ENCODE measurements at regions not wholly inside any gene's neighbourhood (a gene's known extent, or its start where the extent isn't known, plus 50 kb on each side); places are given as distances from the start of the nearest gene placed in this dataset.

DNA sequence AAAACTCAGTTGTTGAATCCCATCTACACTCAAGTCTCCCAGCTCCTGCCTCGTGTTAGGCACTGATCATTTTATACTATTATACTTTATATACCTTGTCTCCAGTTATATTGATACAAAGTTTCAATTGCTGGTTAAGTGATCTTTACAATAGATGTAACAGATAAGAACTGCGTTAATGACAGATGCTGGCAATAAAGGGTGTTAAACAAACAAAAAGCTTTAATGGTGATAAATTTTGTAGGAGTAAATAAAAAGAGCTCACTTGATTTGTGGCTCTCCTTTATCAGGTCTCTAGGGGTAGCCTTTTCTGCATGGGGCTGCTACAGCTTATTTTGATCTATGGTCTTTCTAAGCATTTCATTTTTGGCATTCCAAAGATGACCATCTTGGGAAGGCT lies 106.9 kb upstream of the GAREM1 start:
- H3K4me1 ChIP-seq (ENCODE audit: insufficient read depth, low read length, poor library complexity, severe bottlenecking) = no peaks in the 10 kb centered on the region
- no peaks in the 10 kb centered on the region for H4K20me1 ChIP-seq (ENCODE audit: insufficient read depth, low read length, poor library complexity, severe bottlenecking)
- no peaks in the 10 kb centered on the region for H3K9me2 ChIP-seq (replicated peaks; ENCODE audit: low read depth, low read length)
- no peaks in the 10 kb centered on the region for H3K9me3 ChIP-seq (ENCODE audit: insufficient read depth, low read depth, low read length)
- no peaks in the 10 kb centered on the region for H3K36me3 ChIP-seq (ENCODE audit: insufficient read depth, low read length)
- H3K9ac ChIP-seq (ENCODE audit: low read depth, low read length, poor library complexity, severe bottlenecking) = no peak overlapping the region
- TF ChIP-seq, protein P1, sequence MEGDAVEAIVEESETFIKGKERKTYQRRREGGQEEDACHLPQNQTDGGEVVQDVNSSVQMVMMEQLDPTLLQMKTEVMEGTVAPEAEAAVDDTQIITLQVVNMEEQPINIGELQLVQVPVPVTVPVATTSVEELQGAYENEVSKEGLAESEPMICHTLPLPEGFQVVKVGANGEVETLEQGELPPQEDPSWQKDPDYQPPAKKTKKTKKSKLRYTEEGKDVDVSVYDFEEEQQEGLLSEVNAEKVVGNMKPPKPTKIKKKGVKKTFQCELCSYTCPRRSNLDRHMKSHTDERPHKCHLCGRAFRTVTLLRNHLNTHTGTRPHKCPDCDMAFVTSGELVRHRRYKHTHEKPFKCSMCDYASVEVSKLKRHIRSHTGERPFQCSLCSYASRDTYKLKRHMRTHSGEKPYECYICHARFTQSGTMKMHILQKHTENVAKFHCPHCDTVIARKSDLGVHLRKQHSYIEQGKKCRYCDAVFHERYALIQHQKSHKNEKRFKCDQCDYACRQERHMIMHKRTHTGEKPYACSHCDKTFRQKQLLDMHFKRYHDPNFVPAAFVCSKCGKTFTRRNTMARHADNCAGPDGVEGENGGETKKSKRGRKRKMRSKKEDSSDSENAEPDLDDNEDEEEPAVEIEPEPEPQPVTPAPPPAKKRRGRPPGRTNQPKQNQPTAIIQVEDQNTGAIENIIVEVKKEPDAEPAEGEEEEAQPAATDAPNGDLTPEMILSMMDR (conservative IDR thresholded peaks at IDR 0.05; ENCODE audit: low read length) = no peak
- no peak for TF ChIP-seq EZH2phosphoT487 (IDR thresholded peaks at IDR 0.05; ENCODE audit: borderline replicate concordance)
- H3F3A ChIP-seq (ENCODE audit: low read depth) = no peaks in the 10 kb centered on the region
- H3K79me2 ChIP-seq (ENCODE audit: insufficient read depth, low read length) = no peaks in the 10 kb centered on the region
- no peak overlapping the region for H2AFZ ChIP-seq (ENCODE audit: low read length)
- no peak overlapping the region for H3K4me3 ChIP-seq (ENCODE audit: low read length, poor library complexity, severe bottlenecking)
- H3K27me3 ChIP-seq (ENCODE audit: insufficient read depth, low read length, poor library complexity, severe bottlenecking) = no peaks in the 10 kb centered on the region
- no peak overlapping the region for H3K4me2 ChIP-seq (ENCODE audit: low read depth, low read length, poor library complexity, severe bottlenecking)

DNA sequence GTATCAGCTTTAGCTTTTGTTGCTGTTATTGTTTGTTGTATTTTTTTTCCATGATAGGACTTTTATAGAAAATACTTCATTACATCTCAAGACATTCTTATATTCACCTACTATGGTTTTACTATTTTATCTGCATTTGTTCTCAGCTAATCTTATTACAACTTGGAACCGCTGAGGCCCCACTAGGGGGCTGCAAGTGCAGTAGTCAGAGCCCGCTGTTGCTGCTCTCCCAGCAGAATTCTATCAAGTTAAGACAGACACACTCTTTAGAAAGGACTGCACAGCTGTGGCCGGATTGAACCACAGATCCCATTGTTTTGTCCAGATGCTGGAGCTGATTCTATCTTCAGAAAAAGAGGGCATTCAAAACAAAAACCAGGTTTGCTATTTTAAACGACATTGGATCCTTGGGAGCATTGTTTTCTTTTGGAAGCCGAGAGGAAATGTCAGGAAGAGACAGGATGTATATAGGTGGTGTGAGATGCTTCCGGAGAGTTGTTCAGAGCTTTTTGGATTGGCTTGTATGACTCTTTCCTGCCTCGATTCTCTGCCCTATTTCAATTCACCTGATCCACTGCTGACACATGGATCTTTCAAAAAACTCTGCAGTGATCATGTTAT lies 105.7 kb upstream of the GAREM1 start:
- Histone ChIP-seq H4K20me1 (ENCODE audit: insufficient read depth, low read length, poor library complexity, severe bottlenecking) (no peaks in the 10 kb centered on the region), H3K9me2 (replicated peaks; ENCODE audit: low read depth, low read length) (no peaks in the 10 kb centered on the region), H3F3A (ENCODE audit: low read depth) (no peaks in the 10 kb centered on the region), H2AFZ (ENCODE audit: low read length) (no peak overlapping the region), H3K36me3 (ENCODE audit: insufficient read depth, low read length) (no peaks in the 10 kb centered on the region), H3K4me2 (ENCODE audit: low read depth, low read length, poor library complexity, severe bottlenecking) (no peak overlapping the region), H3K4me3 (ENCODE audit: low read length, poor library complexity, severe bottlenecking) (no peak overlapping the region), H3K9ac (ENCODE audit: low read depth, low read length, poor library complexity, severe bottlenecking) (no peak overlapping the region), H3K9me3 (ENCODE audit: insufficient read depth, low read depth, low read length) (no peaks in the 10 kb centered on the region), H3K79me2 (ENCODE audit: insufficient read depth, low read length) (no peaks in the 10 kb centered on the region), H3K27me3 (ENCODE audit: insufficient read depth, low read length, poor library complexity, severe bottlenecking) (no peaks in the 10 kb centered on the region), H3K4me1 (ENCODE audit: insufficient read depth, low read length, poor library complexity, severe bottlenecking) (no peaks in the 10 kb centered on the region)
- TF ChIP-seq, protein P1 (conservative IDR thresholded peaks at IDR 0.05; ENCODE audit: low read length) = peak; percentile 46
- TF ChIP-seq EZH2phosphoT487 (IDR thresholded peaks at IDR 0.05; ENCODE audit: borderline replicate concordance) = no peak

DNA sequence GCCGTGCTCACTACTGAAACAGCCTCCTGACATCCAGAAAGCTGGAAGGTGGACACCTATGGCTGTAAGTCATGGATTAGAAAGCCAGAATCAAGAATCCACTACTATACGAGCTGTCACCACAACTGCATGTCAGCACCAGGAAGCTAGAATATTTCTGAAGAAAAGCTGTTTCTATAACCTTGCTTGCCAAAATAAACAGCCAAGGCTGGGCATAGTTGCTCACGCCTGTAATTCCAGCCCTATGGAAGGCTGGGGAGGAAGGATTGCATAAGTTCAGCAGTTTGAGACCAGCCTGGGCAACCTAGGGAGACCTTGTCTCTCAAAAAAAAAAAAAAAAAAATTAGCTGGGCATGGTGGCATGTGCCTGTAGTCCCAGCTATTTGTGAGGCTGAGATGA lies 96.3 kb upstream of the GAREM1 start:
- H3K4me2 ChIP-seq (ENCODE audit: low read depth, low read length, poor library complexity, severe bottlenecking) = no peak overlapping the region
- no peaks in the 10 kb centered on the region for H3K36me3 ChIP-seq (ENCODE audit: insufficient read depth, low read length)
- H3K9me2 ChIP-seq (replicated peaks; ENCODE audit: low read depth, low read length) = no peaks in the 10 kb centered on the region
- TF ChIP-seq, protein P1 (conservative IDR thresholded peaks at IDR 0.05; ENCODE audit: low read length) = no peak
- no peaks in the 10 kb centered on the region for H3K79me2 ChIP-seq (ENCODE audit: insufficient read depth, low read length)
- H3K9me3 ChIP-seq (ENCODE audit: insufficient read depth, low read depth, low read length) = no peaks in the 10 kb centered on the region
- H3K4me3 ChIP-seq (ENCODE audit: low read length, poor library complexity, severe bottlenecking) = no peak overlapping the region
- H3K4me1 ChIP-seq (ENCODE audit: insufficient read depth, low read length, poor library complexity, severe bottlenecking) = no peaks in the 10 kb centered on the region
- no peaks in the 10 kb centered on the region for H4K20me1 ChIP-seq (ENCODE audit: insufficient read depth, low read length, poor library complexity, severe bottlenecking)
- no peak overlapping the region for H2AFZ ChIP-seq (ENCODE audit: low read length)
- no peaks in the 10 kb centered on the region for H3F3A ChIP-seq (ENCODE audit: low read depth)
- H3K27me3 ChIP-seq (ENCODE audit: insufficient read depth, low read length, poor library complexity, severe bottlenecking) = no peaks in the 10 kb centered on the region
- no peak overlapping the region for H3K9ac ChIP-seq (ENCODE audit: low read depth, low read length, poor library complexity, severe bottlenecking)

All from Loucy (cell line).